H54 (cell line): ENCODE measurements at regions not wholly inside any gene's neighbourhood (a gene's known extent, or its start where the extent isn't known, plus 50 kb on each side); places are given as distances from the start of the nearest gene placed in this dataset.
"Not testable (repeated sequence)": the region's sequence is repeated elsewhere in the genome, so short reads cannot be mapped to it uniquely, and the experiment has no call there.

Experiments used
- DNase-seq: peaks from one replicate; pipeline ENCODE4 v3.0.0; 2011; ENCODE audit warnings: low spot score, mixed read lengths; ENCODE audit not compliant: insufficient read length
- FAIRE-seq: peaks from 3 replicates; lab custom pipeline; 2011; peaks lifted over from hg19 to GRCh38; lab: Jason Lieb, UNC
- POLR2A ChIP-seq: IDR thresholded peaks from 2 replicates; pipeline ENCODE4 v1.6.1; 2011; ENCODE audit warnings: low read depth, mild to moderate bottlenecking, low read length

- no peak for TF ChIP-seq POLR2A
- FAIRE-seq = no peak
Observed at GRCh38 chr7:9621927-9622326, 1188.5 kb downstream of the NXPH1 start.

GRCh38 chr7:9625953-9626352 lies 1192.5 kb downstream of the NXPH1 start:
- no peak for TF ChIP-seq POLR2A
- no peak for DNase-seq
- no peak for FAIRE-seq

More at GRCh38 chr7:9621927-9622326, 1188.5 kb downstream of the NXPH1 start:
- DNase-seq = no peak

- FAIRE-seq = peak; percentile 96
- TF ChIP-seq POLR2A = no peak
- DNase-seq = no peak
Observed at GRCh38 chr7:9645756-9646155, 1212.3 kb downstream of the NXPH1 start.

GRCh38 chr7:9657257-9657656 lies 1223.8 kb downstream of the NXPH1 start:
- peak; percentile 67 for FAIRE-seq
- TF ChIP-seq POLR2A = no peak
- no peak for DNase-seq

- peak; percentile 36 for FAIRE-seq
- TF ChIP-seq POLR2A = no peak
Observed at GRCh38 chr7:9671979-9672917, 1238.8 kb downstream of the NXPH1 start.

DNA sequence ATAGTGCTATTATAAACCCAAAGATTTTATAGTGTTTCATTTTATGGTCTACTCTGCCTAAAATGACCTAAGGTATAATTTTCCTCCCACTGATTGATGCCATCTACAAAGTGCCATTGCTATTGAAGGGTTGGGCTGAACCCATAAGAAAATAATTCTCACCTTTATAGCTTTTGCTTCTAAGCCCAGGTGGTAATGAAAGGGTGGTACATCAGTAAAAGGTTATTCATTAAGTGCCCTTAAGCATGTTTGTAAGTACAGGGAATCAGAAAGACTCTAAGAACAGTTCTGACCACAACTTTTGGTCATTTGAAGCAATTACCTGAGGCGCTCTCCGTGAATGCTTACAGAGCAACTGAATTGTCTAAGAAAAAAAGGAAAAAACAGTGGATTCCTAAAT lies 1247.3 kb downstream of the NXPH1 start:
- no peak for TF ChIP-seq POLR2A
- DNase-seq (no peak), FAIRE-seq (peak; percentile 75)

More at GRCh38 chr7:9671979-9672917, 1238.8 kb downstream of the NXPH1 start:
- DNase-seq = no peak

GRCh38 chr7:9681284-9681683 lies 1247.9 kb downstream of the NXPH1 start:
- no peak for TF ChIP-seq POLR2A
- DNase-seq = no peak
- FAIRE-seq = no peak

- TF ChIP-seq POLR2A = no peak
- DNase-seq (no peak), FAIRE-seq (no peak)
Observed at GRCh38 chr7:9691286-9691685, 1257.9 kb downstream of the NXPH1 start.

- no peak for DNase-seq
- FAIRE-seq = no peak
- TF ChIP-seq POLR2A = no peak
Observed at GRCh38 chr7:9698375-9698774, 1265.0 kb downstream of the NXPH1 start.

DNA sequence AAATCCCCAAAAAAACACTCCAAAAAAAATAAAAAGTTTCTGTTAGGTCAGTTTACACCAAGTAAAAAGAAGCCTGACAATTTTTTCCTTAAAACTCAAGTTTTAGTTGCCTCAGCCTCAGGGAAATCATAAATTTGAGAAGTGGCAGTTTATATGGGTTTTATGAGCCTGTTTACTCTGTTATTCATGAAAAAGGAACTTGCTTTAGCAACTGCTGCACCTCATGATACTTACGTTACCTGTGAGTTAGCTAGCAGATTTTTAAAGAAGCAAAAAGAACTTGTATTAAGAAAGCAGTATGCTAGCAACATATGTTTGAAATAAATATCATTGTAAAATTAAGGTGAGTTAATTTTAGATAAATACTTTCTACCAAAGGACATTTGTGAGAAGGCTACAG lies 1264.5 kb upstream of the PHF14 start:
- TF ChIP-seq POLR2A = no peak
- FAIRE-seq (peak; percentile 86), DNase-seq (no peak)

DNA sequence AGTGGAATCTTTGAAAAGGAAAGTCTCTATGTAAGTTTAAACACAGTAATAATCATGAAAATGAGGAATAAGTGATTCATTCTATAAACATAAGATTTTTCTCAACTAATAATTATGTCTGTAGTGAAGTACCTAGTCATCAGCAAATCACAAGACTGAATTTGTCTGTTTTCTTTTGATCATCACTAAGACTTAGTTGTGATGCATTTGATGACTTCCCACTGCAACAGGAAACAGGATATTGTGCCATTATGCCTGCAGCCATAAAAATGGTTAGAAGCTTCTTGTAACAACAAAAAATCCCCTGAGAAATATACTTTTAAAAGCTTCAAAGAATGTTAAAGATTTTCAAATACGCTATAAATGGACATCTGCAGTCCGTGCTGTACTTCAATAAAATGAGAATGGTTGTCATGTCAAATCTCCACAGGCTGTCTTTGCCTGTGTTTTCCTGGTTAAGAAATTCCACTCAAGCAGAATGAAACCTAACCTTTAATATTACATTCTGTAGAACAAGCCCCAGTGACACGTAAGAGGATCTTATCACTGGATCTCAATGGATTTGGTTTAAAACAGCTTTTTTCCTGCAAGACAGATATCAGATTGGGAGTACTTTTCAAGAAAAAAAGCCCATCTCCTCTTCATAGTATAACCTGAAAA lies 1262.3 kb upstream of the PHF14 start:
- no peak for TF ChIP-seq POLR2A
- peak; percentile 95 for FAIRE-seq
- no peak for DNase-seq

DNA sequence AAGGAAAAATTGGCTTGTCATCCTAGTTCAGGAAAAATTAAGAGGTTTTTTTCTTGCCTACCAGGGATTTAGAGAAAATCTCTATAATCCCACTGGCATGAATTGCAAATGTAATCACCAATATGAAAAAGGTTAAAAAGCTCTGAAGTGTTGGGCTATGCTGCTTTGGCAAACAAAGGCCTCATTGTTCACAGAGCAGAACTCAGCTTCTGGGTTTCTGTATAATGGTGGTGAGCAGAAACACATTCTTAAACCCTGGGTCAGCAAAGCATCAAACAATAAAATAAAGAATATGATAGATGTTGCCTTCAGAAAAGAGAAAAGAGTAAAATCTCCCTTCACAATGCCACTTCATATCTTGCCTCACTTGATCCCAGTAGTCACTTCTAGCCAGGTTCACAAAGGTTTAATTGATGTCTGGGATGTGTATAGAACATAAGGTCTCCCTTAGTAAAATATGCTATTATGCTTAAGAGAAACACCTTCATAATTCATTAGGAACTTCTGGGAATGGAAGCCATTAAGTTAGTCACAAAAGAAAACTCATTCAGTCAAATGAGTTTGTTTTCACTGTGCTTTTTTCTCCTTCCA lies 1255.5 kb upstream of the PHF14 start:
- TF ChIP-seq POLR2A = no peak
- peak; percentile 97 for FAIRE-seq
- DNase-seq = peak; percentile 10

GRCh38 chr7:9719303-9719702 lies 1254.4 kb upstream of the PHF14 start:
- peak; percentile 38 for DNase-seq

GRCh38 chr7:9719721-9720120 lies 1254.0 kb upstream of the PHF14 start:
- DNase-seq (no peak), FAIRE-seq (no peak)
- TF ChIP-seq POLR2A = no peak

More at GRCh38 chr7:9719303-9719702, 1254.4 kb upstream of the PHF14 start:
- peak; percentile 100 for FAIRE-seq
- no peak for TF ChIP-seq POLR2A

DNA sequence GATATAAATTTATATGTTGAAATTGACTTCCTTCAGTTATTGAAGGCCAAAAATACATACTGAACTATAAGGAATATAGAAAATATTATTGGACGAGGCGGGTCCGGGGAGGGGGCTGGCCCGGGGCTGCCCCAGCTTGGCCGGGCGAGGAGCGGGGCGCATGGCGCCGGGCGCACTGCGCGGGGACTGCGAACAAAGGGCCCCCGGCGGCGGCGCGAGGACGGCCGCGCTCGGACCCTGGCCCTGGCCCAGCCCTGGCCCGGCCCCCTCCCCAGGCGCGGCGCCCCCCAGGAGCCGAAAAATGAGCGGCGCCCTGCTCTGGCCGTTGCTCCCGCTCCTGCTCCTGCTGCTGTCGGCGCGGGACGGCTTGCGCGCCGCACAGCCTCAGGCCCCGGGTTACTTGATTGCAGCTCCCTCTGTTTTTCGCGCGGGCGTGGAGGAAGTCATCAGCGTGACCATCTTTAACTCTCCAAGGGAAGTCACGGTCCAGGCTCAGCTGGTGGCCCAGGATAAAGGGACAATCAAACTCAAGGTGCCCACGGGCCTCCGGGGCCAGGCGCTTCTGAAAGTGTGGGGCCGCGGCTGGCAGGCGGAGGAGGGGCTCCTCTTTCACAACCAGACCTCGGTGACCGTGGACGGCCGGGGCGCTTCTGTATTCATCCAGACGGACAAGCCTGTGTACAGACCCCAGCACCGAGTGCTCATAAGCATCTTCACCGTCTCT lies 1247.6 kb upstream of the PHF14 start:
- FAIRE-seq, DNase-seq: not testable (repeated sequence)

DNA sequence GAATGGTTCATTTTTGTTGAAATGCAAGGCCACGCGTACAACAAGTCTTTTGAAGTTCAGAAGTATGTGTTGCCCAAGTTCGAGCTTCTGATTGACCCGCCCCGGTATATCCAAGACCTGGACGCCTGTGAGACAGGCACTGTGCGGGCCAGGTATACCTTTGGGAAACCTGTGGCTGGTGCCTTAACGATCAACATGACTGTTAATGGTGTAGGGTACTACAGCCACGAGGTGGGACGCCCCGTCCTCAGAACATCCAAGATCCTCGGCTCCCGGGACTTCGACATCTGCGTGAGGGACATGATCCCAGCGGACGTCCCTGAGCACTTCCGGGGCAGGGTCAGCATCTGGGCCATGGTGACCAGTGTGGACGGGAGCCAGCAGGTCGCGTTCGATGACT lies 1246.9 kb upstream of the PHF14 start:
- not testable (repeated sequence) for FAIRE-seq

GRCh38 chr7:9727467-9727869 lies 1246.2 kb upstream of the PHF14 start:
- not testable (repeated sequence) for FAIRE-seq, DNase-seq

More for the DNA sequence above, 1246.9 kb upstream of the PHF14 start:
- DNase-seq = not testable (repeated sequence)

DNA sequence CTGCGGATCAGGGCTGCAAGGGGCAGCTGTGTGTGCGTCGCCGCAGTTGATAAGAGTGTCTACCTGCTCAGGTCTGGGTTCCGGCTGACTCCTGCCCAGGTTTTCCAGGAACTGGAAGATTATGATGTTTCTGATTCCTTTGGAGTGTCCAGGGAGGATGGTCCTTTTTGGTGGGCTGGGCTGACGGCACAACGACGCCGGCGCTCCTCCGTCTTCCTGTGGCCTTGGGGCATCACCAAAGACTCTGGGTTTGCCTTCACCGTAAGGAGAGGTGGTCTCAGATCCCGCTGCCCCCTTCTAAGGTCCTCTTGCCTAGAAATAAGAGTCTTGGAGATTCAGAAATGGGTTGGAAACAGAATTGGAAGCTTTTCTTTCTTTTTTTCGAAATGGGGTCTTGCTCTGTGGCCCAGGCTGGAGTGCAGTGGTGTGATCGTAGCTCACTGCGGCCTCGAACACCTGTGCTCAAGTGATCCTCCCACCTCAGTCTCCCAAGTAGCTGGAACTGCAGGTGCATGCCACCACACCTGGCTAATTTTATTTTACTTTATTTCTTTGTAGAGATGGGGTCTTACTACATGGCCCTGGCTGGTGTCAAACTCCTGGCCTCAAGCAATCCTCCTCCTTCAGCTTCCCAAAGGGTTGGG lies 1245.5 kb upstream of the PHF14 start:
- not testable (repeated sequence) for FAIRE-seq

More for the DNA sequence above, 1245.5 kb upstream of the PHF14 start:
- not testable (repeated sequence) for DNase-seq
